NCI-H1417 treated with DMSO at 0.1 percent for 48 hours (cell line): ENCODE measurements at regions not wholly inside any gene's neighbourhood (a gene's known extent, or its start where the extent isn't known, plus 50 kb on each side); places are given as distances from the start of the nearest gene placed in this dataset.

ENCODE experiments used
- DNase-seq: peaks from one replicate; lab custom pipeline; 2025; lab: John Stamatoyannopoulos, UW

DNA sequence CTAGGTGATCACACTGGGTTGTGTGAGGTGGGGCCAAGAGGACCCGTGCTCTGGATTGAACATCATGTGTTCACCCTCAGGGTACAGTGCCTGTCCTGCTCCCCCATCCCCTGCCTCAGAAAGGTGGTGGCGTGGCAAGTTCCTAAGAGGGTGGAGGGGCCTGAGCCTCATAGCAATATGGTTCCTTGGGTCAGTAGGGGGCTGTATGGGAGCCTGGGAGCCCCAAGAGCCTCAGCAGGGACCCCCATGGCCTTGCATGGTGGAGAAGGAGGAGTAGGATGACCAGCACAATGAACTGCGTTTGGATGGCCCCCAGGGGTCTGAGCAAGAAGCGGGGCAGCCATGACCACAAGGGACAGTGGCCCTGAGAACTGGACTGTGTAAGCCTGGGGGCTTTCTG is 89.6 kb upstream of the SHB start:
- no peak for DNase-seq

DNA sequence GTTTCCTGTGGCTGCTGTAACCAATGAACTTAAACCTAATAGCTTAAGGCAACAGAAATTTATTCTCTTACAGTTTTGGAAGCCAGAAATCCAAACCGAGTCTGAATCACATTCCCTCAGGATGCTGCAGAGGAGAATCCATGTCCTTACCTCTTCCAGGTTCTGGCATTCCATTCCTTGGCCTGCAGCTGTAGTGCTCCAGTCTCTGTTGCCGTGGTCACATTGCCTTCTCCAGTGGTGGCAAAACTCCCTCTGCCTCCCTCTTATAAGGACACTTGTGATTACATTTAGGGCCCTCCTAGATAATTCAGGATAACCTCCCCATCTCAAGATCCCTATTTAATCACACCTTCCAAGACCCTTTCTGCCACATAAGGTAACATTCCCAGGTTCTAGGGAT is 88.7 kb upstream of the SHB start:
- no peak for DNase-seq

DNA sequence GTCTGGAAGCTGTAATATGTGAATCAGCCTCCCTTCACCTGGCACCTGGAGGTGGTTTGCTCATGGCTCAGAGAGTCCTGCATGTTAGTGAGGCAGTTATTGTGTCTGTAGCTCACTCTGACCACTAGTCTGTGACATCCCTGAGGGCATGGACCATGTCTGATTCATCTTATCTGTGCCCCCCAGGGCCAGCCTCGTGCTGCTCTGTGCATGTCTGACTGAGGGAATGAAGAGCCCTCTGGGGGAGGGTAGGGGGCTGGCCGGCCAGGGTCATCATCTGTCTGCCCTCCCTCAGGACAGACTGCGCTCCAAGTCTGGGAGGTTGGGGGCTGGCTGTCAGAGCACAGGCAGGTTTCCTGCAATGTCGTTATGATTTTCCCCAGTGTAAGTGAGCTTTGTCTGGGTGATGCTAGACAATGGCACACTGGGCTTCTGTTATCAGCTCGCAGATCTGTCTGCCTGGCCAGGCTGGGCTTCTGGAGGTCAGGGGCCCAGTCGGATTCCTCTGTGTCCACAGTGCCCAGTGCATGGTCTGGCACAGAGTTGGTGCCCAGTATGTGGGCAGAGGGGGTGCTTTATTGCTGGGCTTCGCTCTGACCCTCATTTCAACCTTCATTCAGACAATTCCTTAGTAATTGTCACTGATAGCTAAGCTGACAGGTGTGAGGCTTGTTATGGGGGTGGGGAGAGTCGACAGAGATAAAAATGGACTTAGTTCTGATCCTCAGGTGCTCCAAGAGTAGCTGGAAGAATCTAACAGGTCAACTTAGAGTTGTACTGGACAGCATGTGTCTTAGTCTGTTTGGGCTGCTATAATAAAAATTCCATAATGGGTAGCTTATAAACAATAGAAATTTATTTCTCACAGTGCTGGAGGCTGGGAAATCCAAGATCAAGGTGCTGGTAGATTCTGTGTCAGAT is 85.7 kb upstream of the SHB start:
- no peak for DNase-seq

DNA sequence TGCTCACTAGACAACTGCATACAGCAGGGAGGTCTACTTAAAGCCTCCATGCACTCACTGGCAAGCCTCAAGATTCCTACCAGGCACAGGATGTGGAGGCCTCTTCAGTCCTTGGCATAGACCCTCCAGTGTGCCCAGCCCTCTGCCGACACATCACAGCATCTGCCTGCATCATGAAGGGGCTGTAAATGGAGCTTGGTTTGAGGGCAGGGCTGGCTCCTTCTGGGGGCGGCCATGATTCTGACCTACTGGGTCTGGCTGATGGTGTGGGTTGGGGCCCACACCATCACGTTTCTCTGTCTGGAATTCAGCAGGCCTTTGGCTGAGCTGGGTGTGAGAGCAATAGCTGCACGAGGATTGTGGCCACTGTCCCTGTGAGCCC is 84.9 kb upstream of the SHB start:
- no peak for DNase-seq

DNA sequence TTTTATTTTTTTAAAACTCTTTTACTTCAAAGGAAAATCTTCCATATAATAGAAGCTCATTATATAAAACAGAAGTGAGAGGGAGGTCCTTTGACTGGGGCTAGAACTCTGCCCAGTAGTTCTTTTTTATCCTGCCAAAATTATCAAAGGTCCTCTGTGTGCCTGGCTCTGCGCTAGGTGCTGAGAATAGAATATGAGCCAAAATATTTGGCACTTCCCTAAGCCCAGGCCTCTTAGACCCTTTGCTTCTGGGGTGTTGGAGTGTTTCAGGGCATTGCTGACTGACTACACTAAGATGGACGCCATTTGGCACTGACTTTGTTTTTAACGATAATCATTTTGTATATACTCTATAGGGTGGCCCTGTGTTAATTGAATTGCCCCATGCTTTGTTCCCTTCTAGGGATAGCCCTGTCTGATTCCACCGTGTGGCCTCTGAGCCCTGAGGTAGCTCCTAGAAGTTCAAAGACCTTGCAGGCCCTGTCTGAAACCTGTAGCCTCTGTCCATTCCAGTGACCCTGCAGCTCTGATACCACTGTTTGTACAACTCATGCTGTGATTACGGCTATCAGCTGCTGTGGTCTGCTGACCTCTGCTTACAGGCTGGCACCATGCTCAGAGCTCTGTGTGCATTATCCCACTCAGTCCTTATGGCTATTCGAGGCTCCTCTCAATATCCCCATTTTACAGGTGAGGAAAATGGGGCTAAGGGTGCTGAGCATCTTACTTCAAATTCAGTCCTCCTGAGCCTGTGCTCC is 84.3 kb upstream of the SHB start:
- no peak for DNase-seq

DNA sequence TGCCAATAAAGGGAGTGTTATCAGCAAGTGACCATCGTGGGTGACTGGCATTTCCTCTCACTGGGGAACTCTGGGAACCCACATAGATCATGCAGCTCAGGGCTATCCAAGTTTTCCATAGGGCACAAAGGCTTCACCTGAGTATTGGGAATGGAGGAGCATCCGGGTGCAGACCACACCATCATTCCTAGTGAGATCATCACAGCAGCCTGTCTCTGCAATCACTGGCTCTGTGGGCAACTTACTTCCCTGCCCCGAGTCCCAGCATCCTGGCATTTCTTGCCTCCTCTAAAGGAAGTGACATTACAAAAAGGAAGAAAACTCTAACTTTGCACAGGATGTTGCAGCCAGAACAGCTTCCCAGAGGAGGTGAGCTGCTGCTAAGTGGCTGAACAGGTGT is 80.6 kb upstream of the SHB start:
- no peak for DNase-seq

DNA sequence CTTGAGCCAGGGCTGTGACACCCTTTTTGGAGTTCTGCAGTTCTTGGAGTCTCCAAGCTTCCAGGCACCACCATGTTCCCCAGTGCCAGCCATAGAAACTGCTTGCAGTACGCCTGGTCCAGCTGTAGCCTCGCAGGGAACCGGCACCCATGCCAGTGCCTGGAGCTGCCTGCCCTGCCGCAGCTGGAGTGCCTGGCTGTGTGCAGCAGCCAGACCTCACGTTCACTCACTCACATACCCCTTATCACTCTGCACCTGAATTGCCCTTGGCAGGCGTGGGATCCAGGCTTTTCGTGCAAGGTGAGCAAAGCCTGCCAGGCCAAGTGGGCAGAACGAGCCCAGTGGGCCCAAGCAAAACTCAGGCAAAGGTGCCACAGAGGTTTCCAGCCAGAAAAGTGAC is 77.8 kb upstream of the SHB start:
- no peak for DNase-seq

DNA sequence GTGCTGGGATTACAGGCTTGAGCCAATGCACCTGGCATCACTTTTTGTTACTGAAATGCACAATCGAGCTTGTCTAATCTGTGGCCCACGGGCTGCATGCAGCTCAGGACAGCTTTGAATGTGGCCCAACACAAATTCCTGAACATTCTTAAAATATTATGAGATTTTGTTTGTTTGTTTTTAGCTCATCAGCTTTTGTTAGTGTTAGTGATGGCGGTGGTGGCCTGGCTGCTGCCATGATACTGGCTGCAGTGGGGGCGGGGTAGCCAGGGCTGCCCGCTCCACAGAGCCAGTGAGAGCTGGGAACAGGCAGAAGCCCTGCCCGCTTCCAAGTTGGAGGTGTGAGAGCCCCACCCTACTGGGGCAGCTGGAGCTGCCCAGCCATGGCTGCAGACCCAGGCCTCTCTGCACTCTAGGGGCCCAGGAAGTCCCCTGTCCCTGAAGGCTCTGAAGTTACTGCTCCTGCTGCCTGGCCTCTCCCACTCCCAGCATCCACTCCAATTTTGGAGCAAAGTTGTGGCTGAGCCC is 76.6 kb upstream of the SHB start:
- no peak for DNase-seq

DNA sequence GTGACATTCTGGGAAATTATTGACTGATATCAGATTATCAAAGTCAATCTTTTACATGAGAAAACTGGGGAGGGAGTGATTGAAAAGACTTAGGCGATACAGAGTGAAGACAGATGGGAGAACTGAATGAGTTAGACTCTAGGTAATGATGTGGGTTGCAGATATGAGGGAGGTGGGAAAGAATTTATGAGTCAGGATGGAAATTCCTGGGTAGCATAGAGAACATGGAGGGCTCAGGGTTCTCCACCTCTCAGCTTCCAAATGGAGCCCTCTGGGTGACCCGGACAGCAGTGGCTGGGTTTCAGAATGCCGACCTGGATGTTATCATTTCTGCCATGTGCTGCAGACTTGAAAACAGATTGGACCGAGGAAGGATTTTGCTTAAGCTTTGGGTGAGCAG is 75.4 kb upstream of the SHB start:
- no peak for DNase-seq

DNA sequence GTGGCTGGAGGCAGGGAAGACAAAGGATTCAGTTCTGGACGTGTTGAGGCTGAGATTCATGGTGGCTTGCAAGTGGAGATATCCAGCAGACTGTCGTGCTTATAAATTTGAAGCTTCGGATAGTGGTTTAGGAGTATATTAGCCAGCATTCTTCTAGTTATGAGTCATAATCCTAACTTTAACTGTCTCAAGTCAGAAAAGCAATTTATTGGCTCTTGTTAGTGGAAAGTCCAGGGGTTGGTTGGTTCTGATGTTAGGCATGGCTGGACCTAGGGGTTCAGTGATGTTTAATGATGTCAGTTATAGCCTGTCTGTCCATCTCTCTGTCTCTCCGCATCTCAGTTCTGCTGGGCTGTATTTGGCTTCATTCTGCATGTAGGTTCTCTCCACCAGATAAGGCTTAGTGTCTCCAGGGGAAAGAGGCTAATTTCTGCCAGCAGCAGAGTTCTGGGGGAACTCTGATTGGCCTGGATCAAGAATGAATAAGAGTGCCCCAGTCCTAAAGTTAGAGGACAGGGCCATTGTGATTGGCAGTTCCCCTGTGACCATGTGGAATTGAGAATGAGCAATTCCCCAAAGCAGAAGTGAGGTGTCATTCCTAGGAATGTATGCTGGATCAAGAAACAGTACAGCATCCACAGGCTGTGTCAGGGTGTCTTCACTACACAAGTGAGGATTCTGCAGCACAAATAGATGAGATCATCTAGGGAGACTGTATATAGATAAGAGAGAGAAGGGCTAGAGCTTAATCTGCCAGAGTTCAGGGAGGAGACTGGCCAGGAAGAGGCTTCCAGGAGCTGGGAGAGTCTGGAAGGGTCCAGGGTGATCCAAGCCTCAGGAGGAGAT is 72.9 kb upstream of the SHB start:
- no peak for DNase-seq

DNA sequence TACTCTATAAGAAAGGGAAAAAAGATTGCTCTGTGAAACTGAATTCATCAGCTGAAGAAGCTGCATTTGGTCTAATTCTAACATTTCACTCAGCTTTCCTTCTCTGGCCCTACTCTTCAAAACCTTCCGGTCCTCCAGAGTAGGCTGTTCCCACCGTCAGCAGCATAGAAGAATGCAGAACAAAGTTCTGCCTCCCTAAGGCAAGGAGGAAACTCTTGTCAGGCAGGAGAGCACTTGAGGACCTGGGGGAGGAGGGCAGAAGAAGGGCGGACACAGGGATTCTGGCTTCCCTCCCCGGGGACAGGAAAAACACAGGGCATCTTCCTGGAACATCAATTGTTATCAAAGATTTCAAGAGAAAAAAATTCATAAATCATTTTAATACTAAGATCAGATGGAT is 69.2 kb upstream of the SHB start:
- DNase-seq = no peak

DNA sequence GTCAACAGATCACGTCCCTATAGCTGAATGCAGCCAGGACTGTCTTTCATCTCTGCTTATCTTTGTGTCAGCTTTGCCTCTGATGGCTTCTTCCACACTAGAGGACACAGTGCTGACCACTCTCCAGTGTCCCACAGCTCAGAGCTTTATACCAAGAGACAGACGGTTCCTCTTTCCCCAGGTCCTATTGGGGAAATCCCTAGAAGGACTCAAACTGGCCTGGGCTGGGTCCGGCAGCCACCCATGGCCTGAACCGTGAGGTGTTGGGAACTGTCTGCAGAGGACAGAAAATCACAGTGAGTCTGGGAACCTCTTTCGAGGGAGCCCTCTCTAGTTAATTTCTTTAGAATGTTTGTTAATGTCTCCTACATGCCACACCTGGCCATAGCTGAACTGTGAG is 68.3 kb upstream of the SHB start:
- no peak for DNase-seq

DNA sequence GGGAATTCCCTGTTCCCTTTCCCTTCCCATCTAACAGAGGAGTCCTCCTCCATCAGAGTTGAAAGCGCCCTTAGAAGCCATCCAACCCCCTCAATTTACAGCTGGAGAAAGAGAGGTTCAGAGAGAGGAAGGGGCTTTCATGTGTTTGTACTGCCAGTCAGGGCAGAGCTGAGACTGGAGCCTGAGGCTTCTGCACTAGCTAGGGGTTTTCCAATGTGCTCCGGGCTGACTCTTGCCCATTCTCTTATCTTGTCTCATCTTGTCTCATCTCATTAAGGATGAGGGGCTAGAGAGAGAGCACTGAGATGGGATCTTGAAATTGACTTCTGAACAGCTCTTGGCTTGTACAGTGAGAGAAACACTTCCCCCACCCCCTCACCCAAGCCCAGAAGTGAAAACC is 67.4 kb upstream of the SHB start:
- no peak for DNase-seq

DNA sequence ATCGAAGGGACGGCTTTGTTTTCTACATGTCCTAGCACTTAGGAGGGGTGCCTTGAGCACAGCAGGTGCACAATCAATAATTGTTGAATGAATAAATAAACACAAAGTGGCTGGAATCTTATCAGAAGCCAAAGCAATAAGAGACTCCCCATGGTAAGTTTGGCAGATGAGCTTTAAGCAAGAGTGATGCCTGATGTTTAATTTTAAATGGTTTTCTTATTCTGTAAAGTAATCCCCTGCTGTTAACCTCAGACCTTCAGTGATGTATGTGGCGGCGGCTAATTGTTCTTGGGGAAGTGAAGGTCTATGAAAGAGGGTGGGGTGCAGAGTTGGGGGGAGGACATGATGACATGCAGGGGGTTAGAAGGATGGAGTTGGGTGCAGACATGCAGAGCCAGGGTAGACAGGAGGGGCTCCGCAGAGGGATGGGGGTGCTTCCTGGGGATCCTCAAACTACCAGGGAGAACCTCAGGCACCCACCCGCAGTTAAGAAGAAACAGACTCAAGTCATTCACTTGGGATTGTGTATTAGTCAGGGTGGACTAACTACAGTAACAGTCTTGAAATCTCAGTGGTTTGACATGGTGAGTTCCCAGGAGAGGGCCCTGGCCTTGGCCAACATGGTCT is 65.7 kb upstream of the SHB start:
- no peak for DNase-seq

DNA sequence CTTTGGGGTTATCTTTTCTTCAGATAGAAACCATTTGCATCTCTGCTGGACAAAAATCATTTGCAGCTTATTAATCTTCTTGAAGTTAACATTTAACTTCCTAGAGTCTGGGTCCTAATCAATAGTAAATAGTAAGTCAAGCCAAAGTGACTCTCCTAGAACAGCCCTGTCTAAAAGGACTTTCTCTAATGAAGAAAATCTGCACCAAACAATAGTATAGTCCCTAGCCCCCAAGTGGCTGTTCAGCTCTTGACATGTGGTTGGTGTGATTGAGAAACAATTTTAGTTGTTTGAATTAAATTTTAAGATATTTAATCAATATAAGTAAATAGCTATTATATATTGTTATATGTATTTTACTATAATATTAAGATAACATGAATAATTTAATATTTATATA is 64.6 kb upstream of the SHB start:
- no peak for DNase-seq

DNA sequence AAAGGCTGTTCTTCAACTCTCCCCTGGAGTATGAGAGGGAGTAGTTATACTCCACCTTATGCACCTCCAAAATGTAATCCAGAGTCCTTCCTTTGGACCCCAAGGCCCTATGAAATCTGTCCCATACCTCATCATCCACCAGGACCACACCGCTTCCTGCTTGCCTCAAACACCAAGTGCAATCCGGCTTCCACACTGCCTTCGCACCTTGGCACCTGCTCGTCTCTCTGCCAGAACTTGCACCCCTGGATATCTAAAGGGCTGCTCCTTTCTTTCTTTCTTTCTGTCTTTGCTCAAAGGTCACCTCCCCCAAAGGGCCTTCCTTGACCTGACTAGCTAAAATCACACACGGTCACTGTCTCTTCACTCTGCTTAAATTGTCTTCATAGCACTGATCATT is 63.9 kb upstream of the SHB start:
- DNase-seq = no peak

DNA sequence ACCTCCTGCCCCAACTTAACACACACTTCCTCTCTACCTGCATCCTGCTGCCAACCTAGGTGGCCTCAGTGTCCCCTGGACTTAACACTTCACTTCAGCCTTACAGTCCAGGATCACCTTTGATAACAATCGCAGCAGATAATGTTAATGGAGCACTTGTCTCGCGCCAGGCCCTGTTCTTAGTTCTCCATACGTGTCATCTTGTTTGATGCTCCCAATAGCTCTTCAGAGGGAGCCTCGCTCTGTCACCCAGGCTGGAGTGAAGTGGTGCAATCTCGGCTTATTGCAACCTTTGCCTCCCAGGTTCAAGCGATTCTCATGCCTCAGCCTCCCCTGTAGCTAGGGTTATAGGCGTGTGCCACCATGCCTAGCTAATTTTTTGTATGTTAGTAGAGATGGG is 62.7 kb upstream of the SHB start:
- no peak for DNase-seq

DNA sequence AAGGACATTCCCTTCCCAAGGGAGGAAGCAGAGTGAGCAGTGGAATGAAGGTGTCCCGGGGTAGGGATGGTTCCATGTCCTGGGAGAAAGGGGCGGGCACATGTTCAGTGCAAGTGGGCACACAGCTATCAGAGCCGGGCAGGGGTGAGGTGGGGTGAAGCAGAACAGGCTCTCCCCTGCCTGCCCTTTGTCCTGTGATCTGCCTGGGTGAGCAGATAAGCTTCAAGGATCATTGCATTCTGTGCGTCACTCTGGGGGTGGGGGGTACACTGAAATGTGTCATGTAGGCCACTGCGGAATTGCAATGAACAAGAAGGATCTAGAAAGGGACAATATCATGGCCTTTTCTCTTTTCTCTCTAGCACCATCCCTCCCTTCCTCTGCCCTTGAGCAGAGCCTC is 61.7 kb upstream of the SHB start:
- no peak for DNase-seq

DNA sequence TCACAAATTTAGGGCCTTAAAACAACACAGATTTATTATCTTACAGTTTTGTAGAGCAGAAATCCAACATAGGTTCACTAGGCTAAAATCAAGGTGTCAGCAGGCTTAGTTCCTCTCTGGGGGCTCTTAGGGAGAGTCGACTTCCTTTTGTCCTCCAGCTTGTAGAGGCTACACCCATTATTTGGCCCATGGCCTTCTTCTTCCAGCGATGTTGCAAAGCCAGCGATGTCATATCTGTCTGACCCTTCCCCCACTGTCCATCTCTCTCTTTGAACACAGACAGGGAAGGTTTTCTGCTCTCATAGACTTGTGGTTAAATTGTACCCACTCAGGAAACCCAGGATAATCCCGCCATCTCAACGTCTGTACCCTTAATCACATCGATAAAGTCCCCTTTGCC is 60.3 kb upstream of the SHB start:
- DNase-seq = no peak

DNA sequence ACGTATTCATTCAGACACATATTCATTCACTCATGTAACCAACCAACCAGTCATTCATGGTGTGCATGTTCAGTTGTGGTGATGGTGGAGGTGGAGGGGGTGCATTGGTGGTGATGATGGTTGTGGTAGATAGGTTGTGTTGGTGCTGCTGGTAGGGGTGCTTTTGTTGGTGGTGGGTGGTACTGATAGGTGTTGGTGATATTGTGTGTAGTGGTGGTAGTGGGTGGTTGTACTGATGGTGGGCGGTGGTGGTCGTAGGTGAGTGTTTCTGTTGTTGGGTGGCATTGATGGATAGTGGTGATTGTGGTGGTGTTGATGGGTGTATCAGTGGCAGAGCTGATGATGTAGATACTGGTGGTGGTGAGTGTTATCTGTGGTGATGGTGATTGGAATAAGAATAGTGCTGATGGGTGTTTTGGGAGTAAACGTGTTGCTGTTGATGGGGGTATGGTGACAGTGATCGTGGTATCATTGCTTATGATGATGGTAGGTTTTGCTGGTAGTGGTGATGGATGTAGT is 59.8 kb upstream of the SHB start:
- DNase-seq = no peak

DNA sequence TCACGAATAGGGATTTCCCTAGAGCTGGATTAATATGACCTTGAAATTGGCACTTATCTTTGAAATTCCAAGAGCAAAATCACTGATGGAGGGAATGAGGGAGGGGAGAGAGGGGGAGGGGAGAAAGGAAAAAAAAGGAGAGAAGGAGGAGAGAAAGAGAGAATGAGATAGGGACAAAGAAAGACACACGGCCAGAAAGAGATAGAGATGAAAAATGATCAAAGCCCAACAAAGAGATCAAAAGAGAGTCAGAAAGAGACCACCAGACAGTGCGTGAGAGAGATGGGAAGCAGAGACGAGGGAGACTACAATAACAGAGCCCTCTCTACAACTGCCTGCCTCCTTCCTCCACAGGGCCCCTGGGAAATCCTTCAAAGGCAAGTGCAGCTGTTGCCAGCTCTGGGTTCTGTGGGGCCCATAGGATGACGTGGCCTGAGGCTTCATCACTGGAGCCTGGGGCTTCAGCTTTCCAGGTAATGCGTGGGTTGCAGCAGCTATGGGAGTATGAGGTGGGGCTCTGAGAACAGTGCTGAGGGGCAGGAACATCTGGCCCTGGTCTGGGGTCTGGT is 58.3 kb upstream of the SHB start:
- no peak for DNase-seq
